H1 (cell line): ENCODE measurements at regions not wholly inside any gene's neighbourhood (a gene's known extent, or its start where the extent isn't known, plus 50 kb on each side); places are given as distances from the start of the nearest gene placed in this dataset.

Source experiments
- CTCF ChIA-PET: fragments of 300-600 bp; sonication (Branson Sonifier 250); formaldehyde crosslinking; loops from one replicate; lab custom pipeline; 2021; ENCODE audit not compliant: partially characterized antibody; lab: Charles Lee
- POLR2A ChIA-PET: fragments of 300-600 bp; sonication (Branson Sonifier 250); formaldehyde crosslinking; loops from one replicate; lab custom pipeline; 2021; ENCODE audit warnings: inconsistent platforms; ENCODE audit not compliant: partially characterized antibody; lab: Charles Lee
- DNase-seq, 2 experiments: peaks; one replicate each; pipeline versions ENCODE4 v3.0.0 to v3.0.0-alpha.2; 2010 to 2022; ENCODE audit warnings: low spot score in 2 of 2, low read depth in 1 of 2, mixed read lengths in 1 of 2
- FAIRE-seq: peaks from 2 replicates; lab custom pipeline; 2011; peaks lifted over from hg19 to GRCh38; lab: Jason Lieb, UNC
- H2AFZ ChIP-seq: 2 replicates; pipeline ENCODE4 v1.8.1; 2012; ENCODE audit warnings: low read length, inconsistent platforms
- H2AK5ac ChIP-seq: 2 replicates; pipeline ENCODE4 v1.6.1; 2013; ENCODE audit warnings: low read depth, low read length
- H2BK120ac ChIP-seq: replicated peaks from 2 replicates; pipeline ENCODE3; 2013; ENCODE audit warnings: low read depth, low read length, inconsistent platforms
- H2BK12ac ChIP-seq: 2 replicates; pipeline ENCODE4 v1.6.1; 2013; ENCODE audit warnings: low read depth, low read length
- H2BK15ac ChIP-seq: 2 replicates; pipeline ENCODE4 v1.6.1; 2013; ENCODE audit warnings: low read length
- H2BK20ac ChIP-seq: 2 replicates; pipeline ENCODE4 v1.6.1; 2013; ENCODE audit warnings: low read length
- H2BK5ac ChIP-seq: 2 replicates; pipeline ENCODE4 v1.6.1; 2013; ENCODE audit warnings: low read depth, low read length
- H3K14ac ChIP-seq: 2 replicates; pipeline ENCODE4 v1.6.1; 2013; ENCODE audit warnings: inconsistent platforms; ENCODE audit not compliant: insufficient read length
- H3K18ac ChIP-seq: 2 replicates; pipeline ENCODE4 v1.6.1; 2013; ENCODE audit warnings: low read length; ENCODE audit errors: extremely low read depth
- H3K23ac ChIP-seq: 2 replicates; pipeline ENCODE4 v1.6.1; 2013; ENCODE audit warnings: inconsistent platforms; ENCODE audit not compliant: insufficient read length
- H3K23me2 ChIP-seq: 2 replicates; pipeline ENCODE4 v1.6.1; 2013; ENCODE audit warnings: low read depth, low read length
- H3K27ac ChIP-seq: 2 replicates; pipeline ENCODE4 v1.6.1; 2011; ENCODE audit warnings: low read depth, low read length, inconsistent platforms
- H3K27me3 ChIP-seq, 4 experiments: replicated peaks in 1 of 4; 1 replicate in 1 of 4; 2 replicates in 3 of 4; pipeline versions ENCODE4 v1.6.1 to v1.8.1; 2011 to 2013; ENCODE audit warnings: low read length in 3 of 4, mild to moderate bottlenecking in 3 of 4, inconsistent platforms in 2 of 4, mixed read lengths in 2 of 4, moderate library complexity in 1 of 4; ENCODE audit not compliant: control insufficient read depth in 3 of 4, insufficient read depth in 3 of 4; ENCODE audit errors: extremely low read depth in 1 of 4
- H3K36me3 ChIP-seq, 4 experiments: 2 replicates each; pipeline versions ENCODE4 v1.6.1 to v1.8.1; 2011 to 2013; ENCODE audit warnings: mild to moderate bottlenecking in 4 of 4, low read length in 3 of 4, moderate library complexity in 2 of 4, control low read depth in 1 of 4, inconsistent platforms in 1 of 4; ENCODE audit not compliant: insufficient read depth in 4 of 4, control insufficient read depth in 2 of 4
- H3K4ac ChIP-seq: replicated peaks from 2 replicates; pipeline ENCODE3; 2013; ENCODE audit warnings: low read length, low read depth, mixed read lengths, inconsistent platforms; ENCODE audit not compliant: insufficient read length
- H3K4me1 ChIP-seq, 4 experiments: replicated peaks in 1 of 4; 1 replicate in 1 of 4; 2 replicates in 3 of 4; pipeline versions ENCODE4 v1.6.1 to v1.8.1; 2011 to 2013; ENCODE audit warnings: low read length in 3 of 4, inconsistent platforms in 2 of 4, mixed read lengths in 1 of 4; ENCODE audit not compliant: insufficient read depth in 4 of 4, control insufficient read depth in 3 of 4
- H3K4me2 ChIP-seq, 2 experiments: 2 replicates each; pipeline versions ENCODE4 v1.6.1 to v1.8.1; 2011 to 2013; ENCODE audit warnings: low read depth in 2 of 2, low read length in 2 of 2, control low read depth in 1 of 2, inconsistent platforms in 1 of 2, mild to moderate bottlenecking in 1 of 2; ENCODE audit not compliant: insufficient read depth in 1 of 2
- H3K4me3 ChIP-seq, 4 experiments: fragments of 200-600, 300-600 bp in 1 of 4; sonication (generic), shearing (Covaris generic), sonication (Bioruptor Twin) in 1 of 4; 2 replicates each; pipeline versions ENCODE4 v1.5.1 to v1.8.1; 2011 to 2016; ENCODE audit warnings: low read length in 4 of 4, low read depth in 3 of 4, control low read depth in 2 of 4, inconsistent platforms in 2 of 4, mild to moderate bottlenecking in 2 of 4, mixed read lengths in 1 of 4, moderate library complexity in 1 of 4; ENCODE audit not compliant: insufficient read depth in 2 of 4; ENCODE audit errors: extremely low read depth in 1 of 4
- H3K56ac ChIP-seq: replicated peaks from 2 replicates; pipeline ENCODE3; 2013; ENCODE audit warnings: low read depth, mild to moderate bottlenecking, mixed read lengths, low read length, inconsistent platforms; ENCODE audit not compliant: insufficient read length
- H3K79me1 ChIP-seq: 2 replicates; pipeline ENCODE4 v1.6.1; 2013; ENCODE audit warnings: low read depth, low read length, control low read depth
- H3K79me2 ChIP-seq, 2 experiments: 2 replicates each; pipeline versions ENCODE4 v1.6.1 to v1.8.1; 2012 to 2013; ENCODE audit warnings: low read length in 2 of 2, mild to moderate bottlenecking in 2 of 2, inconsistent platforms in 1 of 2; ENCODE audit not compliant: insufficient read depth in 2 of 2, control insufficient read depth in 1 of 2
- H3K9ac ChIP-seq, 4 experiments: replicated peaks in 1 of 4; 1 replicate in 1 of 4; 2 replicates in 3 of 4; pipeline versions ENCODE4 v1.6.1 to v1.8.1; 2011 to 2013; ENCODE audit warnings: low read depth in 3 of 4, low read length in 3 of 4, control low read depth in 2 of 4, mild to moderate bottlenecking in 2 of 4, moderate library complexity in 2 of 4, inconsistent platforms in 1 of 4; ENCODE audit errors: extremely low read depth in 1 of 4
- H3K9me3 ChIP-seq, 2 experiments: 2 replicates each; pipeline versions ENCODE4 v1.6.1 to v1.8.1; 2012 to 2013; ENCODE audit warnings: mild to moderate bottlenecking in 2 of 2, moderate library complexity in 2 of 2, control low read depth in 1 of 2, inconsistent platforms in 1 of 2, low read depth in 1 of 2, low read length in 1 of 2, mixed read lengths in 1 of 2; ENCODE audit not compliant: insufficient read depth in 2 of 2
- H4K20me1 ChIP-seq, 2 experiments: replicated peaks in 1 of 2; 2 replicates each; pipeline versions ENCODE3 to v1.8.1; 2011 to 2013; ENCODE audit warnings: inconsistent platforms in 2 of 2, low read length in 2 of 2, mild to moderate bottlenecking in 1 of 2; ENCODE audit not compliant: insufficient read depth in 2 of 2, control insufficient read depth in 1 of 2
- H4K5ac ChIP-seq: 2 replicates; pipeline ENCODE4 v1.6.1; 2013; ENCODE audit warnings: low read length, low read depth, mixed read lengths, inconsistent platforms; ENCODE audit not compliant: insufficient read length
- H4K8ac ChIP-seq: 2 replicates; pipeline ENCODE4 v1.8.0; 2013; ENCODE audit warnings: mild to moderate bottlenecking, moderate library complexity, low read length, inconsistent platforms; ENCODE audit not compliant: insufficient read depth; ENCODE audit errors: extremely low read depth
- H4K91ac ChIP-seq: replicated peaks from 2 replicates; pipeline ENCODE3; 2013; ENCODE audit warnings: low read length, mixed read lengths, inconsistent platforms; ENCODE audit not compliant: insufficient read length
- BRCA1 ChIP-seq: IDR thresholded peaks from 2 replicates; pipeline ENCODE4 v1.6.1; 2012; ENCODE audit warnings: low read depth, low read length, improper control_type of control experiment
- EZH2 ChIP-seq: fragments of 200-600 bp; sonication (generic); IDR thresholded peaks from 2 replicates; pipeline ENCODE4 v1.7.1; 2012; ENCODE audit warnings: low read depth, mild to moderate bottlenecking, moderate library complexity, low read length, inconsistent platforms; ENCODE audit not compliant: severe bottlenecking
- GTF2F1 ChIP-seq: IDR thresholded peaks from 2 replicates; pipeline ENCODE4 v1.6.1; 2012; ENCODE audit warnings: low read depth, low read length, improper control_type of control experiment, borderline replicate concordance
- KDM4A ChIP-seq: IDR thresholded peaks from one replicate; pipeline ENCODE4 v1.7.1; 2012; ENCODE audit warnings: low read depth, mild to moderate bottlenecking, moderate library complexity, low read length, inconsistent platforms; ENCODE audit not compliant: severe bottlenecking
- NRF1 ChIP-seq: IDR thresholded peaks from 2 replicates; pipeline ENCODE4 v1.6.1; 2011; ENCODE audit warnings: mild to moderate bottlenecking, low read depth, low read length, improper control_type of control experiment
- POLR2AphosphoS5 ChIP-seq: IDR thresholded peaks from 2 replicates; pipeline ENCODE4 v1.6.1; 2011; ENCODE audit warnings: low read depth, low read length
- RBBP5 ChIP-seq: IDR thresholded peaks from 2 replicates; pipeline ENCODE4 v1.7.1; 2012; ENCODE audit warnings: low read depth, mild to moderate bottlenecking, inconsistent platforms, low read length, moderate library complexity, borderline replicate concordance
- SAP30 ChIP-seq: fragments of 300-600 bp; sonication (generic); IDR thresholded peaks from 2 replicates; pipeline ENCODE4 v1.7.1; 2012; ENCODE audit warnings: low read length, moderate library complexity, mild to moderate bottlenecking, inconsistent platforms; ENCODE audit not compliant: insufficient read depth, insufficient replicate concordance
- SIN3A ChIP-seq, 2 experiments: IDR thresholded peaks in 1 of 2; conservative IDR thresholded peaks in 1 of 2; 2 replicates each; pipeline ENCODE4 v1.6.1; 2011 to 2012; ENCODE audit warnings: low read length in 2 of 2, improper control_type of control experiment in 1 of 2, low read depth in 1 of 2, mild to moderate bottlenecking in 1 of 2
- SIX5 ChIP-seq: IDR thresholded peaks from 2 replicates; pipeline ENCODE4 v1.6.1; 2011; ENCODE audit warnings: mild to moderate bottlenecking, low read depth, low read length
- SP4 ChIP-seq: IDR thresholded peaks from 2 replicates; pipeline ENCODE4 v1.6.1; 2012; ENCODE audit warnings: low read length, inconsistent platforms
- SUZ12 ChIP-seq: fragments of 200-600 bp; sonication (generic); IDR thresholded peaks from 2 replicates; pipeline ENCODE4 v1.6.1; 2012; ENCODE audit warnings: mild to moderate bottlenecking, inconsistent platforms, low read length, moderate library complexity, mixed read lengths
- ZNF274 ChIP-seq: IDR thresholded peaks from 2 replicates; pipeline ENCODE4 v1.7.0; 2012; ENCODE audit warnings: low read length, borderline replicate concordance; ENCODE audit errors: extremely low read depth
- WGBS, 2 experiments: shearing (Covaris generic) in 1 of 2; methylation state at CpG; one replicate each; pipeline versions ENCODE4 v1.1.6 to v1.1.7; 2013 to 2015; ENCODE audit warnings: low lambda C conversion rate in 2 of 2, mixed read lengths in 2 of 2, inconsistent platforms in 1 of 2, low coverage in 1 of 2, missing lambda C conversion rate in 1 of 2; ENCODE audit not compliant: insufficient replicate concordance in 2 of 2, insufficient coverage in 1 of 2, insufficient read length in 1 of 2; ENCODE audit errors: extremely low coverage in 1 of 2, missing lambda C conversion rate in 1 of 2; 5-methylcytosine and 5-hydroxymethylcytosine counted together
- TF ChIP-seq, protein P1 (sequence below): IDR thresholded peaks from 2 replicates; pipeline ENCODE4 v1.6.1; 2012; ENCODE audit warnings: low read length, inconsistent platforms

DNA sequence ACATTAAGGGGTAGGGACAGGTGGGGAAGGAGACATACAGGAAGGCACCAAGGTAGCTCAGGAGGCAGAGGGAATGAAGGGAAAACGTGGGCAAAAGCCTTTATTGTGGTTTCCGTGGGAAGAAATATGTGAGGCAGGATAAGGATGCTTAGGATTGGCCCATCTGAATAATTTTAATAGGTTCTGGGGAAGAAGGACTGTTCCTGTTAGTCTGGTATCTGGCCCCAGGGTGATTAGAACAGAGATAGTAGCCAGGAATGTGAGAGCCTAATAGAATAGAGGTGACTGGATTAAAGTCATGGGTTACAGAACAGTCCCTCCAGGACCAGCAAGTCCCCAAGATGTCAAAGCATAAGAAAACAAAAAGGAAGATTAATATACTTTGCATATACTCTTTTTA, 545.2 kb upstream of the CAMK1G start:
- Histone ChIP-seq H4K20me1 (no peaks in the 10 kb centered on the region), H4K5ac (no peak overlapping the region), H2BK20ac (no peak overlapping the region), H3K79me2 (no peaks in the 10 kb centered on the region), H2AFZ (no peak overlapping the region), H2BK12ac (no peak overlapping the region), H3K27ac (no peak overlapping the region), H3K14ac (no peak overlapping the region), H3K27me3 (no peaks in the 10 kb centered on the region), H3K9me3 (no peaks in the 10 kb centered on the region), H3K79me1 (no peaks in the 10 kb centered on the region), H2BK15ac (no peak overlapping the region), H3K23ac (no peak overlapping the region), H2BK5ac (no peak overlapping the region), H2BK120ac (no peak overlapping the region), H2AK5ac (no peak overlapping the region), H3K23me2 (no peaks in the 10 kb centered on the region), H3K4ac (no peak overlapping the region), H3K4me2 (no peak overlapping the region), H4K8ac (no peak overlapping the region), H3K4me1 (no peaks in the 10 kb centered on the region), H3K56ac (no peak overlapping the region), H3K18ac (no peak overlapping the region), H3K9ac (no peak overlapping the region), H4K91ac (no peak overlapping the region), H3K36me3 (no peaks in the 10 kb centered on the region), H3K4me3 (no peak overlapping the region)
- DNase-seq (no peak), FAIRE-seq (no peak)
- ChIA-PET POLR2A (no interaction called here), CTCF (no interaction called here)
- WGBS, 2 experiments = 51% methylated on average over 2 of the region's 2 CpGs; no CpG with 5 or more reads in 1 of the 2 experiments
- TF ChIP-seq NRF1 (no peak), SAP30 (no peak), SIX5 (no peak), SP4 (no peak), KDM4A (no peak), SUZ12 (no peak), SIN3A (conservative IDR thresholded peaks at IDR 0.05 in 1 of 2, IDR thresholded peaks at IDR 0.05 in 1 of 2; ENCODE audit: low read depth in 1 of 2, low read length in 2 of 2) (no peak), BRCA1 (no peak), POLR2AphosphoS5 (no peak), EZH2 (no peak), ZNF274 (no peak), RBBP5 (no peak), GTF2F1 (no peak)
- TF ChIP-seq, protein P1, sequence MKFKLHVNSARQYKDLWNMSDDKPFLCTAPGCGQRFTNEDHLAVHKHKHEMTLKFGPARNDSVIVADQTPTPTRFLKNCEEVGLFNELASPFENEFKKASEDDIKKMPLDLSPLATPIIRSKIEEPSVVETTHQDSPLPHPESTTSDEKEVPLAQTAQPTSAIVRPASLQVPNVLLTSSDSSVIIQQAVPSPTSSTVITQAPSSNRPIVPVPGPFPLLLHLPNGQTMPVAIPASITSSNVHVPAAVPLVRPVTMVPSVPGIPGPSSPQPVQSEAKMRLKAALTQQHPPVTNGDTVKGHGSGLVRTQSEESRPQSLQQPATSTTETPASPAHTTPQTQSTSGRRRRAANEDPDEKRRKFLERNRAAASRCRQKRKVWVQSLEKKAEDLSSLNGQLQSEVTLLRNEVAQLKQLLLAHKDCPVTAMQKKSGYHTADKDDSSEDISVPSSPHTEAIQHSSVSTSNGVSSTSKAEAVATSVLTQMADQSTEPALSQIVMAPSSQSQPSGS = no peak
